Eye (tissue), 1 donor: ENCODE measurements at regions not wholly inside any gene's neighbourhood (a gene's known extent, or its start where the extent isn't known, plus 50 kb on each side); places are given as distances from the start of the nearest gene placed in this dataset.
A peak's percentile ranks its signal among the peaks of the same experiment; 100 is the strongest.

ENCODE experiments used
- DNase-seq: peaks from one replicate; pipeline ENCODE4 v3.0.0-alpha.2; 2015

- no peak for DNase-seq
Observed at GRCh38 chr4:10973686-10974085, 289.1 kb upstream of the CLNK start.

DNA sequence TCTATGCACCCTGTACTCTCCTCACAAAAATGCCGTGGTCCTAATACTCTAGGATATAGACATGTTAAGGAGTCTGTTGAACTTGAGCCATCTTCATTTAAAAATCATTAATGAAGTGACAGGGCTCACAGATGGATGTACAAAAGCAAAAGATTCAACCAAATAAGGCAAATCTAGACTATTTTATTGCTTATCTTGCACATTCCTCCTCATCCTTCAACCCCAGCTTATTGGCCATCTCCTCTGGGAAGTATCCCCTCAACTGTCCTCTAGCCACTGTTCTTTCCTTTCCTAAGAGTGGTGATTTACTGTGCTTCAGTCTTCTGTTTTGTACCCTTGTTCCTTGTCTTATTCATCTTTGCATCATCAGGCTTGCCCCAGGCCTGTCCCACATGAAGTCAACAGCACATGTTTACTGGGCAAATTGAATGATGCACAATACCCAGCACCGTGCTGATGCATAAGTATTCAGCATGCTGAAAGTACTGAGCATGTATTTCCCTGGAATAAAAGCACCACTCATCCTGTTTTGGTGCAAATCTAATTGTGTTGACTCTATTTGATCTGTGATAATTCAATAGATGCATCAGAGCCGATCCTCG lies 287.3 kb upstream of the CLNK start:
- DNase-seq, result no peak

GRCh38 chr4:10965196-10965595 lies 280.6 kb upstream of the CLNK start:
- DNase-seq, result peak; percentile 16

DNA sequence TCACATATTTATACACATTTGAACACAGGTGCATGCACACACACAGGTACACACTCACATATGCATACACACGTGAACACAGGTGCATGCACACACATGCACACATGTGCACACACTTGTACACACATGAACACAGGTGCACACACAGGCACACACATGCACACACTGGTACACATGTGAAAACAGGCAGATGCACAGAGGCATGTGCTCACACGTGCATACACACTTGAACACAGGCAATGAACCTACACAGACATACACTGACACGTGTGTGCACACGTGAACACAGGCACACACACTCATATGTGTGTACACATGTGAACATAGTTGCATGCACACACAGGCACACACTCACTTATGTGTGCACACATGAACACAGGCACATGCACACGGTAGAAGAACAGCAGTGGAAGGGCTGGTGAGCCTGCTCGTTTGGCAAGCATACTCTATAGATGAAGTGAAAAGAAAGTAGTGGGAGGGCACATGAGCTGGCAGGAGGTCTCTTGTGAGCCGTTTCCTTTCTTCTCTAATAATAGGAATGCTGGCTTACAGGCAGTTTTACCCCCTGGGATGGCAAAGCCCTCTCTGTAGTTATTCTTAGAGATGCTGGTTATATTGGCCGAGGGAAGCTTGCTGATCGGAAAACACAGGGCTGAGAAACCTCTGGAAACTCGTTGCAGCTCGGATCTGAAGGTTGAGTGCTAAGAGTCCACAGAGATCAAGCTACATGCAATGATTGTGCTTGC lies 279.6 kb upstream of the CLNK start:
- no peak for DNase-seq

DNA sequence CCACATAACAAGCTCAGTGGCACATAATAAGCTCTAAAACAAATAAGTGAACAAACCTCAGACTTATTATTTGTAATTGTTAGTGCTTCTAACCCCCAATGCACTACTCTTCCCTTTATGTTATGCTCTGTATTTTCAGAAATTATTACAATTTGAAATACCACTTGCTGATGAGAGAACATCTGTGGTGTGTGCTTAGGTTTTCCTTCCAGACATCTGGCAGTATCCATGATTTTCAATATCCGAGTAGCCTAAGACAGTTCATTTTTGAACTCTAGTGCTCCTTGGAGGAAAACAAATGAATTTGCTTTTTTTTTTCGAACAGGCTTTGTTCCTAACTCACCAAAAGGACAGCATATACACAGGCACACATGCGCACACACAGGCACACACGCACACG lies 278.7 kb upstream of the CLNK start:
- no peak for DNase-seq

DNA sequence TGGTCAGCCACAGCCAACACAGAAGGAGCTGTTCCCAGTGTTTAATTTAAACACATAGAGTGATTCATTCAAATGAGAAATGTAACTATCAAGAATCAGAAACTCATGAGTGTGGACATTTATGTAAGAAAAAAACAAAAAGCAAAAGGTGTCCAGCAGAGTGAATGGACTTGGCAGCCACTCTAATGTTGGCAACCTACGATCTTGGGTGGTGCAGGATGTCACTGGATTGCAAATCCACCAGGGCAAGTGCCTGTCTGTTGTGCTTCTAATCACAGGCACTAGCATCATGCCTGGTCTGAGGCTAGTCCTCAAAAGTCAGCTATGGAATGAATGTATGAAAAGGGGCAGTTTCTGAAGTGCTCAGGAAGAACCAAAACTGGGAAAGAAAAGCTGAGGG lies 277.7 kb upstream of the CLNK start:
- DNase-seq, result no peak

DNA sequence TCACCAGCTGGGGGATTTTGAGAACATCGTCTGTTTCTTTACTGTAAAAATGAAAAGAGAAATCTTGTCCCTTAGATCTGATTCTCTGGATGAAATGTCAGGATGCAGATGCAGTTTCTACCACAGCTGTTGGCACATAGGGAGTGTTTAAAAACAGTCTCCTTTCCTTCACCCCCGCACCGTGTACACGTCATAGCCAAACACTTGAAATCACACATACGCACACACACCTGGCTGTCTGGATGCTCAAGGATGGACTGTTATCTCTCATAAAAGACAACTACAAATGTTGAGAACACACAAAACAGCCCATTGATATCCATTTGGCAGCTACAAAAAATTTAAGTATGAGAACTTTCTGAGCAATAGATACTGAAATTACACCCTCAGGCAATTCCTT lies 275.8 kb upstream of the CLNK start:
- DNase-seq, result no peak

DNA sequence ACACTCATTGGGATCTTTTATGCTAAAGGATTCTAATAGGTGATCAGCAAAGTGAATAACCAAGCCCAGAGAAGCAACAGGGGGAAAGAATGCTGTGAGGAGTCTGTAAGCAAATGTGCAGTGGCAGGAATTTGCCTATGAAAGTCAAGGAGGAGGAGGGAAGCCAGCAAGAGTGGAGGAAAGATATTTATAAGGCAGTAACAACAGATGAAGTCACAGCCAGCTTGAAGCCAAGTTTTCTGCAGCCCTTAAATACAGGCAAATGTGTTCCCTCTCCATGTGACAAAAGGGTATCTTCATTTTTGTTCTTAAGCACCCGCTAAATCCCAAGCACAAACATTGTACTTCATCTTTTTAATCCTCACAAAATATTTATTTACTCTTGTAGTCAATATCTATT lies 275.0 kb upstream of the CLNK start:
- DNase-seq, result no peak

GRCh38 chr4:10958226-10958856 lies 273.8 kb upstream of the CLNK start:
- no peak for DNase-seq

GRCh38 chr4:10951306-10951705 lies 266.7 kb upstream of the CLNK start:
- no peak for DNase-seq

GRCh38 chr4:10949039-10949733 lies 264.6 kb upstream of the CLNK start:
- DNase-seq, result no peak

DNA sequence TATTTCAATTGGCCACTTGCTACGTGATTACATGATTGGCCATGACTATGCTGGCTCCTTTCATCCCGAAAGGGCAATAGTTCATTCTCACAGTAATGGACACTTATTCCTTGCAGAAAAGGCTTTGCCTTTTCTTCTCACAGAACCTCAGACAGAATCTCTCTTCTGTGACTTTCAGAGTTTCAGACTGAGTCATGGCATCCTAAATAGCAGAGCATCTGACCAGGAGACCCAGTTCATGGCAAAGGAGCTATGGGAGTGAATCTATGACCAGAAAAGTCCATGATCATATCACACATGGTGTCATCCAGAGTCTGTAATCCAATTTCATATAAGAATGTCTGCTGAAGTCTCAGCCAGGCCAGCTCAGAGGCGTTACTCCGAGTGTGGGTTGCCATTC lies 263.3 kb upstream of the CLNK start:
- DNase-seq, result no peak

DNA sequence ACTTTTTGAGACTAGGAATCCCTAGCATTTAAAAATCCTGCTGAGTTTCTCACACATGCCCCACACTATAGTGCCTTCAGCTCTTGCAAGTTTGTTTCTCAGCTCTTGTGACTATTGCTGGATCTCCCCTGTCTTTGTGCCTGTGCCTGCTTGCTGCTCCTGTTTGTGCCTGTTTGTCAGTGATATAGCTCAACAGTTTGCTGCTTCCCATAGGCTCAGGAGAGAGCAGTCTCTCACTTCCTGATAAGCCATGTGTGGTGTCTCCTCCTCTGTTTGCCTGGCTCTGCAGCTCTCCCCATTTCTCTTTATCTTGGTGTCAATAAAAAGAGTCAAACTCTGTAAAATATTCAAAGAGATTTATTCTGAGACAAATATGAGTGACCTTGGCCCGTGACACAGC lies 259.8 kb upstream of the CLNK start:
- no peak for DNase-seq

- no peak for DNase-seq
Observed at GRCh38 chr4:10942156-10942555, 257.6 kb upstream of the CLNK start.

- DNase-seq, result no peak
Observed at GRCh38 chr4:10929818-10930217, 245.2 kb upstream of the CLNK start.

GRCh38 chr4:10925996-10926395 lies 241.4 kb upstream of the CLNK start:
- peak; percentile 89 for DNase-seq

- DNase-seq, result no peak
Observed at GRCh38 chr4:10924274-10924673, 239.7 kb upstream of the CLNK start.

- peak; percentile 79 for DNase-seq
Observed at GRCh38 chr4:10917566-10917965, 233.0 kb upstream of the CLNK start.

- no peak for DNase-seq
Observed at GRCh38 chr4:10898072-10898471, 213.5 kb upstream of the CLNK start.

- no peak for DNase-seq
Observed at GRCh38 chr4:10897076-10897475, 212.5 kb upstream of the CLNK start.

DNA sequence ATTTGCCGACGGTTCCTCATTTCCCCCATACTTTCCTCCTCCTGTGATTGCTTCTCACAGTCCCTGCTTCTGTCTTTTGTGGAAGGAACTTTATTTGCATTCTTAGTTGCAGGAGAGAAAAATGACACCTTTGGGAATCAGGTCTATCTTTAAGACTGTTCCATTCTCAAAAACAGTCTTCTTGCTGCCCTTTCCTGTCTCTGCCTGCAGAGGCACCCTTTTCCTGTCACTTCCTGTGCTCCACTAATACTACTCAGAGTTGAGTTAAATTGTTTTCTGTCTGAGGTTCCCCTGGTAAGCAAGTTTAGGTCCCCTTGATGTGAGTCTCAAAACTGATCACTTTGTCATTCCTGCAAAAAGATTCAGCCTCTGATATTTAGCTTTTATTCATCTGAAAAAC lies 208.8 kb upstream of the CLNK start:
- no peak for DNase-seq

GRCh38 chr4:10891866-10892265 lies 207.3 kb upstream of the CLNK start:
- peak; percentile 16 for DNase-seq

DNA sequence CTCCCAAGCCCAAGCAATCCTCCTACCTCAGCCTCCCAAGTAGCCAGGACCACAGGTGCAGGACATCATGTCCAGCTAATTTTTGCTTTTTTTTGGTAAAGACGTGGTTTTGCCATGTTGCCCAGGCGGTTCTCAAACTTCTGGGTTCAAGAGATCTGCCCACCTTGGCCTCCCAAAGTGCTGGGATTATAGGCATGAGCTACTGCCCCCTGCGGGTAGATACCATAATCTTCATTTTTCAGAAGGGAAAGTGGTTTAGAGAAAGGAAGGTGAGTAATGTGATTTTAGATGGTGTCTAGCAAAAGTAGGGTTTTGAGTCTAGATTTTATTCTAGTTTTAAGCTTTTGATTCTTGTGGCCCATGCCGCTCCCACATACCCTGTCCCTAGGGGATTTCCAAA lies 205.3 kb upstream of the CLNK start:
- no peak for DNase-seq
